ENCODE measurements at regions not wholly inside any gene's neighbourhood (a gene's known extent, or its start where the extent isn't known, plus 50 kb on each side); places are given as distances from the start of the nearest gene placed in this dataset.
"Not testable (repeated sequence)": the region's sequence is repeated elsewhere in the genome, so short reads cannot be mapped to it uniquely, and the experiment has no call there.

- DNase-seq (ENCODE audit: low spot score), result no peak
These were observed 184.2 kb upstream of the ACO1 start for GRCh38 chr9:32200241-32200640.

- DNase-seq (ENCODE audit: low spot score), result no peak
These were observed 183.5 kb upstream of the ACO1 start for GRCh38 chr9:32200896-32201295.

DNA sequence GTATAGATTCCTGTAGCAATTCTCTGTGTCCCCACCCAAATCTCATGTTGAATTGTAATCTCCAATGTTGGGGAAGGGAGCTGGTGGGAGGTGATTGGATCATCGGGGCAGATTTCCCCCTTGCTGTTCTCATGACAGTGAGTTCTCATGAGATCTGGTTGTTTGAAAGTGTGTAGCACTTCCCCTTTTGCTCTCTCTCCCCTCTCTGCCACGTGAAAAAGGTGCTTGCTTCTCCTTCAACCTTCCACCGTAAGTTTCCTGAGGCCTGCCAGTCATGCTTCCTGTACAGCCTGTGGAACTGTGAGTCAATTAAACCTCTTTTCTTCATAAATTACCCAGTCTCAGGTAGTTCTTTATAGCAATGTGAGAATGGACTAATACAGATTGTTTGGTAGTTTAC is 175.3 kb upstream of the ACO1 start:
- DNase-seq (ENCODE audit: low spot score), result not testable (repeated sequence)

DNA sequence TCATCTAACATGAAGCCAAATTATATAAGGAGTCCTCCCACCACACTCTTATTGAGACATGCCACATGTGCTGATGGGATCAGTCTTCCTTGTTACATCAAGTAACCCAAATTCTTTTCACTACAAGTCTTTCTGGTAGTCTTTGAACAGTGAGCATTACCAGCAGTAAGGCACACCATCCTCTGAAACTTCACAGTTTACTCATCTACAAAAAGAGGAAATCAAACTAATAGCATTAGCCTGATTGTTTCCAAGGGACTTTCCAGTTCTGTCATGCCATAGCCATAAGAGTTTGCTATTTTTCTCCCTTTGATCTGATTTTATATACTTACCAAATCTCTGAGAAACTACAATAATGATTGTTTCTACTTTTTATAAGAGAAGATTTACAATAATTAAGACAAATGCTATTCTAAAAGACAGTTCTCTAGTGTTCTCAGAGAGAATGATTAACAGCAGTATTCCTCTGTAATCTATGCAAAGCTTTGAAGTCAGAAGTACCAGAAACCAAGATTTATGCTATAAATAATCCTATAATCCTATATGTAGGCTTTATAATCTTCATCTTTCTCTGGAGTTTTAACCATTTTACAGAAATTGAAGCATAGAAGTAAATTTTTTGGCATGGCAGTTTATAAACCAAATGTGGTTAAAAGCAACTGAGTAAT is 166.2 kb upstream of the ACO1 start:
- DNase-seq (ENCODE audit: low spot score), result no peak

GRCh38 chr9:32220750-32221149 is 163.7 kb upstream of the ACO1 start:
- DNase-seq (ENCODE audit: low spot score), result no peak

DNA sequence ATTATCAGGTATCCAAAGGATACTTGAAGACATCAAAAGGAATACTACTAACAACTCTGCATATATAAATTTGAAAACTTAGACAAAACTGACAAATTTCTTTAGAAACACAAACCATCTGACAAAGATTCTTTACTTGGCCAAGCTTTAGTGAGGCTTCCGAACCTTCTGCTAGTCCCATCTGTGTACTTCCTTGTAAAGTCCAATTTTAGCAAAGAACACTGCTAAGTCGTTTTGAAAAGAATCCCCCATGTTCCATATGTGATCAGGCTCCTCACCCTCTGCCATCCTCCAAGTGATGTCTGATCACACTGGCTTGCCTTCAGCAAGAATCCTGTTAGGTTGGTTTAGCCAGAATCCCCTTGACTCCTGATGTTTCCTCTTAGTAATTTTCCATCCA is 150.0 kb upstream of the ACO1 start:
- DNase-seq (ENCODE audit: low spot score), result no peak

- DNase-seq (ENCODE audit: low spot score), result no peak
These were observed 137.3 kb upstream of the ACO1 start for GRCh38 chr9:32247168-32247567.

DNA sequence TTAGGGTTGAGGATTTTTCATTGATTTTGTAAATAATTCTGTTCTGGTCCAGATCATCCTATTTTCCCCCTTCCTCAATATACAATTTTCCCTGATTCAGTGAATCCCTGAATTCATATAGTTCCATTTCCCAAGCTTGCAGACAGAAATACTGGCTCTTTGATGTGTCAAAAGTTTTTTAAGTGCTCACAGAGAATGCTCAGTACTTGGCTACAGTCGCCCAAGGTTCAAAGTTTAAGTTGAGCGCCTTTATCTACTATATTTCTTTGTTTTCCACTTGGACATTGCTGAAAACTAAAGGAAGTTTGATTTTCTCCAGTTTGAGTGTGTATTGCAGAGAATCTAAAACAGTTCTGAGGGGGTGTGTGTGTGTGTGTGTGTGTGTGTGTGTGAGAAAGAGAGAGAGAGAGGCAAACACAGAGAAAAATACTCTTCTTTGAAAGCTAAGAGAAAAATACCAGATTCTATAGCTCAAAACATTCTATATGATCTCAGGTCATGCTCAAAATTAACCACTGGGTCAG is 136.2 kb upstream of the ACO1 start:
- no peak for DNase-seq (ENCODE audit: low spot score)

GRCh38 chr9:32251539-32251938 is 132.9 kb upstream of the ACO1 start:
- peak; percentile 61 for DNase-seq (ENCODE audit: low spot score)

GRCh38 chr9:32253731-32254130 is 130.7 kb upstream of the ACO1 start:
- DNase-seq (ENCODE audit: low spot score), result no peak

DNA sequence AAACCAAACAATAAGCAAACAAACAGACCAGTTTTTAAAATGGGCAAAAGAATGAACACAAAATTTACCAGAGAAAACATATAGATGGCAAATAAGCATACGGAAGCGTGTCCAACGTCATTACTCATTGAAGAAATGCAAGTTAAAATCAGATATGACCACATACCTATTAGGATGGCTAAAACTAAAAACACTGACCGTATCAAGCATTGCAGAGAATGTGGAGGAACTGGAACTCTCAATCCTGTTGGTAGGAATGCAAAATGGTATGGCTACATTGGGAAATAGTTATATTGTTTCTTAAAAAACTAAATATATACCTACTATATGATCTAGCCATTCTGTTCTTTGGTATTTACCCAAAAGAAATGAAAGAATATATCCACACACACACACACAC is 129.4 kb upstream of the ACO1 start:
- no peak for DNase-seq (ENCODE audit: low spot score)

GRCh38 chr9:32258482-32258881 is 126.0 kb upstream of the ACO1 start:
- DNase-seq (ENCODE audit: low spot score), result no peak

DNA sequence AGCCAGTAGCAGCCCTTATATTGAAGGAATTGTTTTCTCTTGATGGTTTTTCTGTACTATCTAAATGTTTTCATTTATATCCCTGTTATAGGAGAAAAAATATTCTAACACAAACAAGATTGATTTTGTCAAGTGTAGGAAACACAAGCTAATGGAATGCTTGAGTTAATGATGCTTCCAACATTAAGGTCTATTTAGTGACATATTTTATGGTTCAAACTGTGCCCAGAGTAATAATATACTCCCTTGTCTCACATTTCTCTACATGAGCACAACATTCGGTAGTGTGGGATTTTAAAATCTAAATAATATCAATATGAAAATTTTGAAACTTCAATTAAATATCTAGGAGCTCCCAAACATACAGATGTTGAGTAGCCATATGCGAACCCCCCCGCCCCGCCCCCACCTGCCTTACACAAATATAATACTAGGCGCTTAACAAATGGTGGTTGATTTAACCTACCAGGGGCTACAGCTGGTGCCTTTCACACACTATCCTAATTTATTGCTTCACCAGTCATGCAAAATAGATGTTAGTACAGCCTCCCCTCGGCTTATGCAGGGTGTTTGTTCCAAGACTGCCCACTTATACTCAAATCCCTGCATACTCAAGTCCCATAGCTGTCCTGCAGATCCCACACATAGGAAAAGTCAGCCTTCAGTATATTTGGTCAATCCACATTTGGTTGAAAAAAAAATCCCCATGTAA is 124.1 kb upstream of the ACO1 start:
- no peak for DNase-seq (ENCODE audit: low spot score)

- peak; percentile 55 for DNase-seq (ENCODE audit: low spot score)
These were observed 120.1 kb upstream of the ACO1 start for GRCh38 chr9:32264170-32264864.

GRCh38 chr9:32265037-32265436 is 119.4 kb upstream of the ACO1 start:
- DNase-seq (ENCODE audit: low spot score), result no peak

DNA sequence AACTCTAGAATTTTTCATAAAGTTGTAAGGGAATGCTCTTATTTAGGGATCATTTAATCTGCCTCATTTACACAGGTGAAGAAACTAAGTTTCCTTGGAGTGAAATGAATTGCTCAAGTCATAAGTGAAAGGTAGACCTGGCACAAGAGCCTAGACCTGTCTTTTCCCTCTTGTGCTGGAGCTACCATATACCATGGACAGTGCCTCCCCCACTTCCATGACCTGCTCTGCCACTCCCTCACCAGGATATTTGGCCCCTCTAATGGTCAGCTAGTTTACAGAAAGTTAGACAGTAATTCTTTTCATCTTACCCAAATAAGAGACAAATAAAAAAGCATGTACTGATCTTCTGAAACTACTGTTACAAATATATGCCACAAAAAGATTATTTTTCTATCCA is 105.5 kb upstream of the ACO1 start:
- no peak for DNase-seq (ENCODE audit: low spot score)

- DNase-seq (ENCODE audit: low spot score), result no peak
These were observed 94.7 kb upstream of the ACO1 start for GRCh38 chr9:32289756-32290155.

DNA sequence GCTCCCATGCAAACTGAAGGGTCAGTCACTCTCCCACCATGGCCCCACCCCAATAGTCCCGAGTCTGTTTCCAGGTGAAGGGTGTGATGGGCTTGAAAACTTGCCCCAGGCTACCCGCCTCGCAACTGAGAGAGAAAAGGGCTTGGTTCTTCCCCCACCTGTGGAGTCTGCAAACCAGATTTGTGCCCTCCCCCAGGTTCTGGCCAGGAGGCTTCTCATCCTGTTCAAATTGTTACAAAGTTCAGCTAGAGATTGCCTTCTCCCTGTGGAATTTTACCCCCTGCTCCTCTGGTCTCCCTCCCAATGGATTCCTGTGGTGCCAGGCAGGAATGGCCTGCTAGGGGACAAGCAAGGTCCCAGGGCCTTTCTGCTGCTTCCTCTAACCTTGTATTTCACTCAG is 93.1 kb upstream of the ACO1 start:
- no peak for DNase-seq (ENCODE audit: low spot score)

- DNase-seq (ENCODE audit: low spot score), result no peak
These were observed 91.8 kb upstream of the ACO1 start for GRCh38 chr9:32292611-32293010.

- no peak for DNase-seq (ENCODE audit: low spot score)
These were observed 91.4 kb upstream of the ACO1 start for GRCh38 chr9:32293091-32293490.

GRCh38 chr9:32294106-32294505 is 90.3 kb upstream of the ACO1 start:
- DNase-seq (ENCODE audit: low spot score), result no peak

DNA sequence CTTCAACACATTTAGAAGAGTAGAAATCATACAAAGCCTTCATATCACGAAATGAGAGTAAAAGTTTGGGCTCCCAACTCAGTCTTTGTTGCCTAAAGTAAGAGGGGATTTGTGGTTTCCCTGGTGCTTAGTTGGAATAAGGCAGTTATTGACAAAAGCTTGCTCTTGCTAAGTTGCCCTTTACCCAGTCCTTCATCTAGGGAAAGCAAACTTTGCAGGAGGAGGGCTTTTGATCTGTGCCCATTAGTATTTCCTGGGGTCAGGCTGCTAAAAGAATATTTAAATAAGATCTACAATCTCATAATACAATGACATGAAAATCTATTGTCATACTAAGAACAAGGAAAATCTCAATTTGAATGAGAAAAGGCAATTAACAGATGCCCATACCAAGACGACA is 84.1 kb upstream of the ACO1 start:
- DNase-seq (ENCODE audit: low spot score), result no peak

DNA sequence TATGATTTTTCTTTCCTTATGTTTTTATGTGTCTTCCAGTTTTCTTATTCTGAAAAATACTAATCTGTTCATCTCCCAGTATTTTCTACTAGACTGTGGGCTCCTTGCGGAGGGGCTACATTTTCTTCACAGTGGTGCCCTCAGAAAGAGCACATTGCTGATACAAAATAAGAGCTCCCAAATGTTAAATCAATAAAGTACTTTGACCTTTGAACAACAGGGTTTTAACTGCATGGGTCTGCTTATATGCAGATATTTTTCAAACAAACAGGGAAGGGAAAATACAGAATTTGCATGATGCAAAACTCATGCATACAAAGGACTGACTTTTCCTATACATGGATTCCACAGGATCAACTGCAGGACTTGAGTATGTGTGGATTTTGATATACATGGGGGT is 79.9 kb upstream of the ACO1 start:
- no peak for DNase-seq (ENCODE audit: low spot score)
